Parathyroid adenoma (tissue), 2 donors: ENCODE measurements at regions not wholly inside any gene's neighbourhood (a gene's known extent, or its start where the extent isn't known, plus 50 kb on each side); places are given as distances from the start of the nearest gene placed in this dataset.

Experiments
- H2AFZ ChIP-seq: fragments of 300-600 bp; sonication (generic); one replicate; pipeline ENCODE4 v1.7.0; 2017; ENCODE audit warnings: antibody characterized with exemption, mild to moderate bottlenecking
- H3K27ac ChIP-seq: fragments of 300-600 bp; sonication (generic); one replicate; pipeline ENCODE4 v1.7.0; 2017
- H3K27me3 ChIP-seq: fragments of 300-600 bp; sonication (generic); one replicate; pipeline ENCODE4 v1.7.0; 2017; ENCODE audit warnings: low read length; ENCODE audit not compliant: control insufficient read depth, insufficient read depth
- H3K36me3 ChIP-seq: fragments of 300-600 bp; sonication (generic); one replicate; pipeline ENCODE4 v1.7.0; 2017; ENCODE audit warnings: low read length; ENCODE audit not compliant: control insufficient read depth, insufficient read depth
- H3K4me1 ChIP-seq: fragments of 300-600 bp; sonication (generic); one replicate; pipeline ENCODE4 v1.7.0; 2017; ENCODE audit warnings: control low read depth
- H3K4me2 ChIP-seq: fragments of 300-600 bp; sonication (generic); one replicate; pipeline ENCODE4 v1.7.0; 2017; ENCODE audit warnings: low read length
- H3K4me3 ChIP-seq: fragments of 300-600 bp; sonication (generic); one replicate; pipeline ENCODE4 v1.7.0; 2017; ENCODE audit warnings: low read depth, low read length
- H3K79me2 ChIP-seq: fragments of 300-600 bp; sonication (generic); one replicate; pipeline ENCODE4 v1.7.0; 2017; ENCODE audit warnings: control low read depth
- H3K9ac ChIP-seq: fragments of 300-600 bp; sonication (generic); one replicate; pipeline ENCODE4 v1.7.0; 2017; ENCODE audit warnings: mild to moderate bottlenecking
- H3K9me3 ChIP-seq: fragments of 300-600 bp; sonication (generic); one replicate; pipeline ENCODE4 v1.7.0; 2017; ENCODE audit warnings: low read length; ENCODE audit not compliant: control insufficient read depth
- CTCF ChIP-seq: fragments of 300-600 bp; sonication (generic); IDR thresholded peaks from one replicate; pipeline ENCODE4 v1.7.0; 2017; ENCODE audit warnings: antibody characterized with exemption, mild to moderate bottlenecking
- donor health status: primary hyperparathyroidism.

GRCh38 chr9:90958328-90958727, 156.7 kb downstream of the SYK start:
- no peak overlapping the region for H2AFZ ChIP-seq

GRCh38 chr9:90960941-90961340, 159.3 kb downstream of the SYK start:
- no peaks in the 10 kb centered on the region for H3K36me3 ChIP-seq
- no peak overlapping the region for H3K4me3 ChIP-seq
- no peak overlapping the region for H3K4me2 ChIP-seq
- no peaks in the 10 kb centered on the region for H3K27me3 ChIP-seq
- peaks cover 7% of the 10 kb centered on the region for H3K4me1 ChIP-seq
- no peak overlapping the region for H2AFZ ChIP-seq
- H3K9ac ChIP-seq, result no peak overlapping the region
- TF ChIP-seq CTCF, result no peak
- H3K9me3 ChIP-seq, result no peaks in the 10 kb centered on the region
- H3K27ac ChIP-seq, result no peak overlapping the region
- H3K79me2 ChIP-seq, result no peaks in the 10 kb centered on the region

More at GRCh38 chr9:90958328-90958727, 156.7 kb downstream of the SYK start:
- no peak overlapping the region for H3K9ac ChIP-seq
- no peaks in the 10 kb centered on the region for H3K79me2 ChIP-seq
- H3K36me3 ChIP-seq, result no peaks in the 10 kb centered on the region
- no peak for TF ChIP-seq CTCF
- H3K4me1 ChIP-seq, result peaks cover 7% of the 10 kb centered on the region
- no peaks in the 10 kb centered on the region for H3K9me3 ChIP-seq
- no peak overlapping the region for H3K4me3 ChIP-seq
- no peaks in the 10 kb centered on the region for H3K27me3 ChIP-seq
- H3K27ac ChIP-seq, result no peak overlapping the region
- H3K4me2 ChIP-seq, result no peak overlapping the region

DNA sequence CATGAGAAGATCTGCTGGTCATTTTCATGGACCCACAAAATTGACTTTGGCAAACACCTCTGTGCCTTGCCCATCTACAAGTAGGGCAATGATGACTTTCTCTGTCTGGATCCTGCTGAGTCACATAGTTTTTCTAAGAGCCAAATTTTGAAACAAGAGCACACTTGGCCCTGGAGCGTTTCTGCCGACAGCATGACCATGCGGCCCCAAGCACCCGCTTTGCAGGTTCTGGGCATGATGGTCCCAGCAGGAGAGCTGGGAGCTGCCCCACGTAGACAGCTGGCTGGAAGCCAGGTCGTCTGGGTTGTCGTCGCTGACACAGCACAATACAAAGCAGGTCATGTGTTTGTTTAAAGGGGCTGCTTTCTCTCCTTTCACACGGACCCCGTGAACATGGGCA, 159.8 kb downstream of the SYK start:
- no peak overlapping the region for H3K4me2 ChIP-seq
- H3K9me3 ChIP-seq, result no peaks in the 10 kb centered on the region
- H3K27ac ChIP-seq, result no peak overlapping the region
- no peaks in the 10 kb centered on the region for H3K27me3 ChIP-seq
- no peaks in the 10 kb centered on the region for H3K36me3 ChIP-seq
- no peak overlapping the region for H3K9ac ChIP-seq
- no peak overlapping the region for H2AFZ ChIP-seq
- peaks cover 7% of the 10 kb centered on the region for H3K4me1 ChIP-seq
- no peaks in the 10 kb centered on the region for H3K79me2 ChIP-seq
- no peak overlapping the region for H3K4me3 ChIP-seq
- TF ChIP-seq CTCF, result no peak

GRCh38 chr9:90964101-90965020, 162.7 kb downstream of the SYK start:
- Histone ChIP-seq H3K4me1 (peaks cover 7% of the 10 kb centered on the region), H3K27ac (no peak overlapping the region), H3K4me3 (no peak overlapping the region), H3K79me2 (no peaks in the 10 kb centered on the region), H3K27me3 (no peaks in the 10 kb centered on the region), H3K9me3 (no peaks in the 10 kb centered on the region), H2AFZ (no peak overlapping the region), H3K4me2 (peak overlapping the region; percentile 45), H3K36me3 (no peaks in the 10 kb centered on the region), H3K9ac (no peak overlapping the region)
- no peak for TF ChIP-seq CTCF
